COR-L47 (cell line): ENCODE measurements at regions not wholly inside any gene's neighbourhood (a gene's known extent, or its start where the extent isn't known, plus 50 kb on each side); places are given as distances from the start of the nearest gene placed in this dataset.

Experiments used
- DNase-seq: peaks from one replicate; lab custom pipeline; 2025; lab: John Stamatoyannopoulos, UW

DNA sequence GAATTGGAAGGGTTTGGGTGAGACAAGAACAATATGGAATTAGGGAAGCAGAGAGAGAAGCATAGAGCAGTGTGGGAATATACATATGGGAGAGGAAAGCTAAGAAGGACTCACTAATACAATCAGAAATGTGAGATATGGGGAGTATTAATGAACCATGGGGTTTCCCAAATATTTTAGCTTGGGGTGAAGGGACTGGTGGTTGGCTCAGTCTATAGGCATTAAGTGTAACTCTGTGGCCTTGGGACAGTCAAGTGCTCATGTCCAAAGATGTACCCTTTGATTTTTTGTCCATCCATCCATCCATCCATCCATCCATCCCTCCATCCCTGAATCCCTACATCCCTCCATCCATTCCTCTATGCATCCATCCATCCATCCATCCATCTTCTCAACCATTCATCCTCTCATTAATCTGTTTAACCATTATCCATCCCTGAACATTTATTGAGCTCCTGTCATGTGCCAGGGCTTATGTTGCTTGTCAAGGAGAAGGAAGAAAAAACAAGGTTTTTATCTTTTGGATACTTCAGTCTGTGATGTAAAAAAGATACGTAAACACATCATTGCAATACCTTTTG is 263.4 kb upstream of the CHD6 start:
- no peak for DNase-seq

DNA sequence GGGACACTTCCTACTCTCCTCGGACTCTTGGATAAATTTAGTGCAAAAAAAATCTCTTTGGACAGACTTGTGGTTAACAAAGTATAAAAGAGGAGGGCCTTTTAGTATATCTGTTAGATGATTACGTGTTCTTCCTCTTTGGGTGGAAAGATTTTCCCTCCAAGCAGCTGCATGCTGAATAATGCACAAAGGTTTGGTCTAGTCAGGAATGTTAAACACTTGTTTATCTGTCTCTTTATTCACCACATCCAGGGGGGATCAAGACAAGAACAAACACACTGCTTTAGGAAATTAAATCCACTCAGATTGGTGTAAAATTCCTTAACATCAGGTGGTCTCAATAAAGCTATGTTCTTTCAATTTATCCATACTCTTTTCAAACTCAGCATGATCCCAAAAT is 260.9 kb upstream of the CHD6 start:
- no peak for DNase-seq

DNA sequence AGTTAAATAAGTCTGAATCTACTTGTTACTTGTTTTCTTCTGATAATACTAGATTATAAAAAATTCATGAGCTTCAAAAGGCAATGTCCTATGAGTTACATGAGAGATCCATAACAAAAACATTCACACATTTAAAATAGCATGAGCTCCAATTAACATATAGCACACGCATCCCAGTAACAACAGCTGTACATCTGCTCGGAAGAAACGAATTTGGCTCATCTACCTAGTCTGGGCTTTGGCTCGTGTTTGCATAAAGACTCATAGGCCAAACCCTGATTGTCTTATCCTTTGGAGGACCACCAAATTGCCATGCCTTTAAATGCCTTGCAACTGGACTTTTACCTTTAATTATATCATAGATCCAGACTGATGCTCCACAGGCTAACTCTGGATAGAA is 259.7 kb upstream of the CHD6 start:
- no peak for DNase-seq

DNA sequence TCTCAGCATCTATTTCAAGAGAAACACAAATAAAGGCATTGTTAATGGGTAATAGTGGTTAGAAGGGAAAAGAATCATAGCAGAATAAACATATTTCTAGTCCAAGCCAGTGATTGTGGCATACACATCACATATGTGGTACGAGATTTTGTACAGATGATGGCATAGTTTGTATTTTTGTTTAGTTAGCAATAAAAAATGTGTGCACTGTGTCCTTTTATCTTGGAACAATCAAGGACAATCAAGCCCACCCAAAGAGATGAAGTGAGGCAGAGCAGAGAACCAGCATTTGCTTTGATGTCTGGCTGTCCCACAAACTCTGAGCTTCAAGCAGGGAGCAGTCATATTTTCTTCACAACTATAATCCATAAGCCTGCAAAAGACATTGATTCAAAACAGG is 256.5 kb upstream of the CHD6 start:
- DNase-seq: no peak

DNA sequence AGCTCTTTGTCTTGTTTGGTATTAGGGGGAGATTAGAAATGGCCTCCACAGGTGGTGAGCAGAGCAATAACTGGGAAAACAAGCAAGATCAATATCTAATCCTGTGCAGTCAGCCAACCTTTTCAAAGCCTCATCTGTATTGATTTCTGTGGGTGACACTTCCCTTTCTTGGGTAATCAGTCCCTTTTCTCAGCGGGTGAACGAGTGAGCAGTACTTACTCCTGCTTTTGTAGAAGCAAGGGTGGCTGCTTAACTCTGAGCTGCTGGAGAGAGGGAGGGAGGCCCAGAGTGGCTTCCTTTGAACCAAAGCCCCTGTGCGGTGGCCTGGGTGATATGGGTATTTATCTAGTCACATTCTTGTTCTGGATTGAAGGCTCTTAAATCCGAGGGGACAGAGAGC is 254.8 kb upstream of the CHD6 start:
- no peak for DNase-seq

DNA sequence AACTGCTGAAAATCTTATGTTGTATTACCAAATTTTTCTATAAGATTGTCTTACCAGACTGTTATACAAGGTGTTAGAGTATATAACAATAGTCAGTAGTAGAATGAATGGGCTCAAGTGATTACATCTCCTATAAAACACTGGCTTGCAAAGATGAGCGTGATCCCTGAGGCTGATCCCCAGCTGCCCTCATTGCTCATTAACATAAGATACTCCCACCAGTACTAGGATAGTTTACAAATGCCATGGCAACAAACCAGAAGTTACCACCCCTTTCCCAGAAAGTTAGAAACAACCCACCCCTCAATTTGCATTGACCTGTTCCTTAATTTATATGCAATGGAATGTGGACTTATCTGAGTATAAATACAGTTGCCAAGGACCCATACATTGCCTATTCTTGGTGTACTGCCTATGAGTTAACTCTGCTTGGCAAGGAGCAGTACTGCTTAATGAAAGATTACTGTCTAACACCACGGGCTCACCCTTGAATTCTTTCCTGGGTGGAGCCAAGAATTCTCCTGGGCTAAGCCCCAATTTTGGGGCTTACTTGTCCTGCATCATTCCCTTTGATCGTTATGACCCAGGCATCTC is 252.8 kb upstream of the CHD6 start:
- no peak for DNase-seq

DNA sequence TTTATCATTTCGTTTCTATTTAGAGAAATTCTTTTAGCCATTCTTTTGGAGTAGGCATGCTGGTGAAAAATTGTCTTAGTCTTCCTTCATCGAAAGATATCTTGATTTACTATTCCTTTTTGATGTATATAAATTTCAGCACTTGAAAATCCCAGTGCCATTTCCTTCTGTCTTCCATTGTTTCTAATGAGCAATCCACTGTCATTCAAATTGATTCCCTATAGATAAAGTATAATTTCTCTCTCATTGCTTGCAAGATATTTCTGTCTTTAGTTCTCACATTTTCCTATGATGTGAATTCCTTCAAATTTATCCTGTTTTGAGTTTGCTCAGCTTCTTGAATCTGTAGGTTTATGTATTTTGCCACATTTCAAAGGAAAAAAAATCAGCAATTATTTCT is 251.1 kb upstream of the CHD6 start:
- no peak for DNase-seq

DNA sequence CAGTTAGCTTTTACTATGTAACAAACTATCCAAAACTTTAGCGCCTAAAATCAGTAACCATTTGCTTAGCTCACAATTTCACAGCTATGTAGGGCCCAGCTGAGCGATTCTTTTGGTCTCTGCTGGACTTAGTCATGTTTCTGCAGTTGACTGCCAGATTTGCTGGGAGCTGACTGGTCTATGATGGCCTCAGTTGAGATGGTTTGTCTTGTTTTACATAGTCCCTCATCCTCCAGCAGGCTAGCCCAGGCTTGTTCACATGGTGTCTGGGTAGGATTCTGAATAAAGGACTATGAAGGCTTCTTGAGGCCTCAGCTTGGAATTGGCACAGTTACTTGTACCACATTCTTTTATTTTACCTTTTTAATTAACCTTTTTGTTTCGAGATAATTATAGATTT is 247.8 kb upstream of the CHD6 start:
- DNase-seq: no peak

DNA sequence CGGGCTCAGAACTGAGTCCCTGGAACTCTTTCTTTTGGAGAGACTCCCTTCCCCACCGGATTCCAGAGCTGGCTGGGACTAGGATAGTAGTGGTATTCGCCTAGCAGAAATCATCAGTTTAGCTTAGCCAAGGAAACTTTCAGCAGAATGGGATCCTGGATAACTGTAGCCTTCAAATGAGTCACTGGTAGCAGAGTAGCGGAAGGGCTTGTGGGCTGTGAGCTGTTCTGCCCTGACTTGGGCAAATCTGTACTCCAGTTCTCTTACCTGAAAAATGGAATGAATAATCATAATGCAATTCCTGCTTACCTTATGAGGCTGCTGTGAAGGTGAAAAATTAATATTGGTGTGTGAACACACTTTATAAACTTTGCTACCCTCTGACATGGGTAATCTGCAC is 244.3 kb upstream of the CHD6 start:
- DNase-seq: no peak

DNA sequence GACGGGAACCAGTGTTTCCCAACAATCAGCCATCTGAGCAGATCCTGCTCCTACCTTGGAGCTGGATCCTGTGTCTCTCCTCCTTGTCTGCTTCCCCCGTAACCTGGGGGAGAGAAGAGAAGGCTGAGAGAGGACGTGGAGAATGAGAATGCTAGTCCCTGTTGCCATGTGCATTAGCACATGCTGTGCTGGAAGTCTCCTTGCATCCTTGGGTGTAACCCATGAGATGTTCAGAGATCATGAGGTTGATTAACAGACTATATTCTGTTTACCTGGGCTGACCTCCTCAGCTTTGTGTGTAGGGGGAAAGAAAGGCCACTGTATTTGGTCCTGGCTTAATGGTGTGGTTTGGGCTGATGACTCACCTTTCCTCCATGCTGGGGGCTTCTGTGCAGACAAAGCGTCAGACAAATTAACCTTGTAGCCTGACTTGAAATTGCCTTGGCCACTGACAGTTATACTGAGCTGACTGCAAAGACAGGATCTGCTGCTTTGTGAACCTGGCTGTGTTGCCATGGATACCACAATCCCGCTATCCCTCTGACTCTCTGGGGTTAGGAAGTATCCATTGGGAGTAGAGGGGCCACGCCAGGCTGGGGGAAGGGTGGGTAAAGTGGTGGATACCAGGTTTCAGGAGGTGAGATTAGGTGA is 243.7 kb upstream of the CHD6 start:
- no peak for DNase-seq

DNA sequence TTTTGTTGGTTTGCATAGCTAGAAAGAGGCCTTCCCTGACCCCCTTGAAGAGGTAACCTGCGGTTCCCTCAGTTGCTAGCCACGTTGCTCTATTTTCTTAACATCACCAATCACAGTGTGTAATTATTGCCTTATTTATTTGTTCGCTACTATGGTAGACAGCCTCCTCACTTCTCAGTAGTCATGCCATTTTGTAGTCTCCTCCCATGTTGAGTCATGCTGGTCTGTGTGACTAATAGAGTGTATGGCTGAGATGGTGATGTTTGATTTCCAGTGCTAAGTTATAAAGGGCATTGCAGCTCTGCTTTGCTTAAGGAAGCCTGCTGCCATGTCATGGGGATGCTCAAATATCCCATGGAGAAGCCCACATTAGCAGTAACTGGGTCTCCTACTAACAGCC is 236.6 kb upstream of the CHD6 start:
- DNase-seq: no peak

DNA sequence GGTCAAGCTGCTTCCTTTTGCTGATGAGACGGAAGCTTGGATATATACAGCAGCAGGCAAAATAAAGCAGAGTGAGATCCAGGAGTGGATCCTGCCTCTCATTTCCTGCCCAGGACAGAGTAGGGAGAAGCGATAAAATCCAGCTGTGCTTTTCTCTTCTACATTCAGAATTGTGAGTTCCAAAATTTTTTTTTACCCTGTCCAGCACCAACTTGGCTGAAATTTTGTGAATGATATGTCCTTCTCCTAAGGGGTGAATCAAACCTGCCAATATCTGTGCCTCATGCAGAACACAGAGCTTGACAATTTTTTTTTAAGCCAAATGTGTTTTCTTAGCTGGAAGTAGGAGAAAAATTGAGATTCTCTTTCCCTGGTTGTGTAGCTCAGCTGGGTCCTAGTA is 235.6 kb upstream of the CHD6 start:
- no peak for DNase-seq

DNA sequence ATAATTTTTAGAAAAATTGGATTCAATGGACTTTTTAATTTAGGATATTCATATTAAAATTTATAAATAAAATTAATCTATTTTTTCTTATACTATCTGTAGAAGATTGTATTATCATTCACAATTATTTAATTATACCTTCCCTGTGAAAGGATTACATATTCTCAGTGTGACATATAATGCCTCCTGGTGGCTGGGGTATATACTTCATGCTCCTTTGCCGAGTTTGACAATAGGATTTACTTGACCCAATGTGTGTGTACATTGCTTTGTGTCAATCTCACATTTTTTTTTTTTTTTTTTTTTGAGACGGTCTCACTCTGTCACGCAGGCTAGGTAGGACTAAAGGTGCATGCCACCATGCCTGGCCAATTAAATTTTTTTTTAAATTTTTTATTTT is 230.0 kb upstream of the CHD6 start:
- no peak for DNase-seq

DNA sequence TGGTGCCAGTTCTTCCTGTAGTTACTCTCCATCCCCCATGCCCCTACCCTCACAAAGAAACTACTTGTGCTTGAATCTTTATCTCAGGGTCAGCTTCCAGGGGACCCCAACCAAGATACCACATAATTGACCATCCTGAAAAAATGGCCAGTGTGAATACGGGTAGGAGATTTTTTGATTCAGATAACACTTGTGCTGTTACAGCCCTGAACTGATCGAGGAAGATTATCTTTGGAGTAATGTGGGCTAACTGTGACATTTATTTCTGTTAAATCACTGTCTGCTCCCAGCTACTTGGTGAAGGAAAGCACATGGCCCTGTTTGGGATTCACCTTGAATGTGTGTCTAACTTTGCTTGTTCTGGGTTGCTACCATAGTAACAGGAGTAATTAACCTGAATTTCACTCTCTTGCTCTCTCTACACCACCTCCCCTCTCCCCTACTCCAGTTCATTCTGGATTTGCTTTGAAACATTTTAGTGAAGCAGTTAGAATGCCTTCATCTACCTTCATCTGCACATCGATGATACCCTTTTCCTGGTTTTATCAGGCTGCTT is 219.6 kb upstream of the CHD6 start:
- DNase-seq: peak; percentile 6

DNA sequence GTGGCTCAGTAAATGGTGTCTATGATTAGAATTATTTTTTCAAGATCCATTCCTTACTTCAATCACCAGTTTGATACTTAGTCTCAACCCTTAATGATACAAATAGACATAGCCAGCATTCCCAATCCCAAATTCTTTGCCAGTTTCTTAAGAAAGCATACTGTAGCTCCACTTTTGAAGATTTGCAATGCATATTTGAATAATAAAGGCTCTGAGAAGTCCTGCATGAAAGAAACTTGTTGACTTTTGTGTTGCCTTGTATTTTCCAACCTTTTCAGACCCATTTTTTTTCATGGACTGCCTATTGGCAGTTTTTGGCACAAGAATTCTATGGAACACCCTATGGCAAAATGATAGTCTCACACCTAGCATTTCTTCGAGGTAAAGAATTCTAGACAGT is 215.6 kb upstream of the CHD6 start:
- no peak for DNase-seq

DNA sequence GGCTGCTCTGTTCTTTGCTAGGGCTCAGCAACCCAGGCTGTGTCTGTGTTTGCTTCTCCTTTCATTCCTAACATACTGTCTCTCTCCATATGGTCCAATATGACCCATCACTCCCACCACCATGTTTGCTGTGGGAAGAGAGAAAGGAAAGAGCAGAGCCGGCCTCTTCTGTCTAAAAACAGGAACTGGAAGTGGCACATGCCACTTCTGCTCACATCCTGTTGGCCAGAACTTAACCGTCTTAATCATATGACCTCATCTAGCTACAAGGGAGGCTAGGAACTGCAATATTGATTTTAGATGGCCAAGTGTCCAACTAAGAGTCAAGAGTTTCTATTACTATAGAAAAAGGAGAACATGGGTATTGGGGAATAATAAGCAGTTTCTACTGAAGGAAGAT is 212.5 kb upstream of the CHD6 start:
- DNase-seq: no peak

DNA sequence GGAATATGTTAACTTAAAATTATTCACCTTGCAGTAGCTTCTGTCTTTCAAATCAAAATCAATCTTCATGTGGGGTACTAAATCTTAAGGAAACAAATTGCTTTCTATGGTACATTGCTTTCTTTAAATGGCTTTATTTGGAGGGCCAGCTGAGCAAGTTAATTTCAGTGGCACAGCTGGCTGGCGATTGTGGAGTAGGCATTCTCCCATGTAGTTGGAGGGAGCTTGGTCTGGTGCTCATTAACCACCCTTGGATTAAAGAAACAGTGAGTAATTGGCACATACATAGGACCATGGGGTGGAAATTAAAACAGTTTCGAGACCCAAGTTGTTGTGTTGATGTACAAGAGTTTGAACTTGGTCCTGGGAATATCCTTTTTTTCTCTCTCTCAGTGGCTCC is 201.3 kb upstream of the CHD6 start:
- no peak for DNase-seq

DNA sequence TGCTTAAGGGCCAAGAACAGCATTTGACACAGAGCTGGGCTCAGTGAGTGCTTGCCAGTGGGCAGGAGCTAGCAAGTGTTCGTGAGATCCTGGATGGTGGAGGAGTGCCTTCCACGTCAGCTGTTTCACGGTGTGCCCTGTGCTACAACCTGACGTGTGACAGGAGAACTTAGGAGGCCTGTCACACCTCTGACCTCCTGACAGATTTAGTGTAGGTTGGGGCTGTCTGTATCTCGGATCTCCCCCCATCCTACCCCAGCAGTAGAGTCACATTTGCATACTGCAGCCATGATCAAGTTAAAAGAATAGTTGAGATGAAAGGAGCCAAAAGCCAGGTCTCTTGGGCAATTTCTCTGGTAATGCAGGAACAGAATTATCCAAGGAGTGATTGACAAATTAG is 200.8 kb upstream of the CHD6 start:
- DNase-seq: no peak

DNA sequence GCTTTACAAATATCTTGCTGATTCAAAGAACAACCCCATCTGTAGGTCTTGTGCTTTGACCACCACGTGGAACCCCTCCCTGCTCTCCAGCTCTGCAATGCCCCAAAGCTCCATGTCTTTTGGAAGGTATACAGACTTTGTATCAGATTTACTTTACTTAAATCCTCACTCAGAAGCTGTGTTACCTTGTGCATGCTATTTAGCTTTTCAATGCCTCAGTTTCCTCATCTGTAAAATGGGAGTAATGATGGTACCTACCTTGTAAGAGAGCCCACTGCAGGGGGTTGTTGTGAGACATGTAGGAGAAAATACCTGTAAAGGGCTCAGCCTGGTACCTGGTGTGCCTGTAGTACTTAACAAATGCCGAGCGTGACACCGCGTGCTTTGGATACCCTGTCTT is 200.2 kb upstream of the CHD6 start:
- no peak for DNase-seq

DNA sequence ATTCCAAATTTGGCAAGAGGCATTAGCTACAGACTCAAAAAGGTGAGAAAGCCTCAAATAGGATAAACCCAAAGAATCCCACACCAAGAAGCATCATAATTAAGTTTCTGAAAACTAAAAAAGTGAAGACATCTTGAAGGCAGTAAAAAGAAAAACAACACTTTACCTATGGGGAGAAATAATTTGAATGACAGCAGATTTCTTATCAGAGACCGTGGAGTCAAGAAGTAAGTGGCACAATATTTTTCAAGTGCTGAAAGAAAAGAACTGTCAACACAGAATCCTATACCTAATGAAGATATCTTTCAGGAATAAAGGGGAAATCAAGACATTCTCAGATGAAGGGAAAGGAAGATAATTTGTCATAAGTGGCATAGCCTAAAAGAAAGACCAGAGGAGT is 193.3 kb upstream of the CHD6 start:
- no peak for DNase-seq

DNA sequence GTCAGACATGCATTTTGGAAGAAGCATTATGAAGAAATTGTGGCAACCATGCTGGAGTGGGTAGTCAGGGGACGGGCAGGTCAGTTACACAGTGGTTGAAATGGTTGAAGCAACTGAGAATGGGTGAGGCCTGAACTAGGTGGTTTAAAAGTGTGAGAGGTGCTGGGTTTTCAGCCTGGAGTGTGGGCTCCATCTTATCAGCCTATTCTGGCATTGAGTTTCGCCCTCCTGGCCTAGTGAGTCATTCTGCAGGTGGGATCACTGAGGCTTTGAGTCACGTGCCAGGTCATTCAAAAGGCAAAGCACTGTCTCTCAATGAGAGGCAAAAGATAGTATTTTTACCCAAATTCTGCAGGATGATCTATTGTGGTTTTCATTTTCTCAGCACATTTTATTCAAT is 181.9 kb upstream of the CHD6 start:
- DNase-seq: no peak

DNA sequence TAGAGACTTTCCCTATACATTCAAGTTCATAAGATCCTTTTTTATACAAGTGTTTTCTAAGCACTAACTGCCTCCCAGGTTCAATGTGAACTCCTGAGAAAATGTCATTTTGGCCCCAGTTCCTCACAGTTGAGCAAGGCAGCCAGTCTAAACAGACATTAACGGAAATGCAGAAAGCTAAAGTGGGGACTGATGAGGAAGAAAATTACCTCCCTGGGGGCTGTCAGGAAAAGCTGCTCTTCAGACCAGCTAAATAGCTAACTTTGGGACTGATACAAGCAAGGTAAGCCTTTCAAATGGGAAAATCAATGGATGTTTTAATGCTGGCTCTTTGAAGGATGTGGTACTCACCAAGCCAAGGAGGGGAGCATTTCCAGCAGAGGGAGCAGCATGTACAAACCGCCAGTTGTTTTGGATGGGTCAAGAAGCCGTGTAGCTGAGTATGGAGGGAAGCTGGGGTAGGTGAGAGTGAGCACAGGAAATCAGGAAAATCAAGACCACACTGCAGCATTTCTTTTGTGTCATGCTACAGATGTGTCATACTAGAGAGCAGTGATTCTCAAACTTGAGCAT is 180.8 kb upstream of the CHD6 start:
- DNase-seq: no peak

DNA sequence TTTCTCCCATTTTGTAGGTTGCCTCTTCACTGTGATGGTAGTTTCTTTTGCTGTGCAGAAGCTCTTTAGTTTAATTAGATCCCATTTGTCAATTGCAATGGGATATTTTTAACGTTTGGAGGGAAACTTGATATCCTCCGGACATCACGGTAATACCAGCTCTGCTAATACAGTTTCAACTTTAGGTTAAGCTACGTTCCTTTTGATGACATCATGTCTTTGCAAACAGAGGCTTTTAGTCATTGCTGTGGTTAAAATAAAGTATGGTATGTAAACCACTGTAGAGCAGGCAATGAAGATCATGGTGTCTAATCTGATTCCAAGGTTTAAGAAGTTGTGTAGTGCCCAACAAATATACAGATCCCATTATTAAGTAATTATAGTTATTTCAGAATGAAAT is 168.0 kb upstream of the CHD6 start:
- no peak for DNase-seq
